WTC11 (cell line): ENCODE measurements at regions not wholly inside any gene's neighbourhood (a gene's known extent, or its start where the extent isn't known, plus 50 kb on each side); places are given as distances from the start of the nearest gene placed in this dataset.

Experiments used
- ATAC-seq: fragments of 200-7000 bp; cut with Tn5 transposase; 2 replicates; pipeline ENCODE4 v1.10.0; 2021; ENCODE audit warnings: mild to moderate bottlenecking, moderate library complexity
- CTCF ChIA-PET: fragments of 300-600 bp; sonication (Branson Sonifier 250); formaldehyde crosslinking; loops from one replicate; lab custom pipeline; 2021; ENCODE audit warnings: antibody characterized with exemption; lab: Charles Lee
- POLR2A ChIA-PET: fragments of 350-600 bp; sonication (Branson Sonifier 250); formaldehyde crosslinking; loops from one replicate; lab custom pipeline; 2021; ENCODE audit warnings: antibody characterized with exemption; lab: Charles Lee
- DNase-seq: peaks from one replicate; pipeline ENCODE4 v3.0.0; 2021; ENCODE audit warnings: low spot score
- H3K27ac Mint-ChIP-seq: 2 replicates; pipeline ENCODE4 v1.8.0; 2021; ENCODE audit warnings: mixed read lengths
- H3K27me3 Mint-ChIP-seq: 2 replicates; pipeline ENCODE4 v1.8.0; 2021; ENCODE audit warnings: low read depth, mild to moderate bottlenecking, moderate library complexity, mixed read lengths
- H3K36me3 Mint-ChIP-seq: 2 replicates; pipeline ENCODE4 v1.8.0; 2021; ENCODE audit warnings: mixed read lengths
- H3K4me1 Mint-ChIP-seq: 2 replicates; pipeline ENCODE4 v1.8.0; 2022; ENCODE audit warnings: mixed read lengths
- H3K4me3 Mint-ChIP-seq: 2 replicates; pipeline ENCODE4 v1.8.0; 2021; ENCODE audit warnings: mild to moderate bottlenecking, moderate library complexity, mixed read lengths
- H3K9me3 Mint-ChIP-seq: 2 replicates; pipeline ENCODE4 v1.8.0; 2021; ENCODE audit warnings: mixed read lengths
- AFF4 ChIP-seq: sonication (generic); formaldehyde crosslinking; IDR thresholded peaks from 2 replicates; pipeline ENCODE4 v1.8.1; 2023; ENCODE audit warnings: mild to moderate bottlenecking, missing genetic modification reagents, borderline replicate concordance
- CREM ChIP-seq: sonication (generic); formaldehyde crosslinking; IDR thresholded peaks from 2 replicates; pipeline ENCODE4 v1.8.1; 2022; ENCODE audit warnings: mild to moderate bottlenecking, missing genetic modification reagents, moderate library complexity
- ERG ChIP-seq: fragments of 250-450 bp; sonication (Bioruptor Pico); IDR thresholded peaks from 2 replicates; pipeline ENCODE4 v1.8.0; 2021; ENCODE audit warnings: mild to moderate bottlenecking
- GRHL2 ChIP-seq: fragments of 250-450 bp; sonication (Bioruptor Pico); IDR thresholded peaks from 2 replicates; pipeline ENCODE4 v1.8.0; 2022; ENCODE audit warnings: mild to moderate bottlenecking, moderate library complexity; ENCODE audit not compliant: insufficient replicate concordance, severe bottlenecking
- JAZF1 ChIP-seq: fragments of 250-450 bp; sonication (Bioruptor Pico); IDR thresholded peaks from 2 replicates; pipeline ENCODE4 v1.9.0; 2021; ENCODE audit warnings: moderate library complexity, mild to moderate bottlenecking, inconsistent platforms
- MLX ChIP-seq: sonication (generic); formaldehyde crosslinking; IDR thresholded peaks from 2 replicates; pipeline ENCODE4 v1.8.1; 2023; ENCODE audit warnings: mild to moderate bottlenecking, missing genetic modification reagents, moderate library complexity
- MXD4 ChIP-seq: fragments of 250-450 bp; sonication (Bioruptor Pico); IDR thresholded peaks from 2 replicates; pipeline ENCODE4 v1.8.0; 2021; ENCODE audit warnings: mild to moderate bottlenecking, moderate library complexity, borderline replicate concordance
- NR1H2 ChIP-seq: sonication (generic); formaldehyde crosslinking; IDR thresholded peaks from 2 replicates; pipeline ENCODE4 v1.9.0; 2021; ENCODE audit warnings: mild to moderate bottlenecking, moderate library complexity, missing genetic modification reagents
- PRDM15 ChIP-seq: sonication (generic); formaldehyde crosslinking; IDR thresholded peaks from 2 replicates; pipeline ENCODE4 v1.8.0; 2022; ENCODE audit warnings: missing genetic modification reagents
- SMAD4 ChIP-seq: sonication (generic); formaldehyde crosslinking; IDR thresholded peaks from 2 replicates; pipeline ENCODE4 v1.8.0; 2022; ENCODE audit warnings: mild to moderate bottlenecking, missing genetic modification reagents
- TCF7 ChIP-seq: sonication (generic); formaldehyde crosslinking; IDR thresholded peaks from 2 replicates; pipeline ENCODE4 v1.8.0; 2022; ENCODE audit warnings: mild to moderate bottlenecking, low read depth, missing genetic modification reagents, moderate library complexity
- TP53 ChIP-seq: sonication (generic); formaldehyde crosslinking; IDR thresholded peaks from 2 replicates; pipeline ENCODE4 v1.8.1; 2023; ENCODE audit warnings: mild to moderate bottlenecking, missing genetic modification reagents
- ZMAT4 ChIP-seq: fragments of 250-450 bp; sonication (Bioruptor Pico); IDR thresholded peaks from 2 replicates; pipeline ENCODE4 v1.9.0; 2021; ENCODE audit warnings: mild to moderate bottlenecking
- ZNF232 ChIP-seq: sonication (generic); formaldehyde crosslinking; IDR thresholded peaks from 2 replicates; pipeline ENCODE4 v1.8.0; 2022; ENCODE audit warnings: mild to moderate bottlenecking, missing genetic modification reagents
- ZNF263 ChIP-seq: sonication (generic); formaldehyde crosslinking; IDR thresholded peaks from 2 replicates; pipeline ENCODE4 v1.8.1; 2022; ENCODE audit warnings: low read depth, mild to moderate bottlenecking, moderate library complexity, missing genetic modification reagents
- TF ChIP-seq, protein P1 (sequence below): fragments of 200-600 bp; IDR thresholded peaks from 2 replicates; pipeline ENCODE4 v1.8.0; 2022; ENCODE audit warnings: antibody characterized with exemption
- TF ChIP-seq, protein P2 (sequence below): sonication (generic); formaldehyde crosslinking; conservative IDR thresholded peaks from 2 replicates; pipeline ENCODE4 v1.8.1; 2022; ENCODE audit warnings: mild to moderate bottlenecking, missing genetic modification reagents
- TF ChIP-seq, protein P3 (sequence below): sonication (generic); formaldehyde crosslinking; IDR thresholded peaks from 2 replicates; pipeline ENCODE4 v1.8.1; 2022; ENCODE audit warnings: missing genetic modification reagents, borderline replicate concordance

- TF ChIP-seq, protein P1, sequence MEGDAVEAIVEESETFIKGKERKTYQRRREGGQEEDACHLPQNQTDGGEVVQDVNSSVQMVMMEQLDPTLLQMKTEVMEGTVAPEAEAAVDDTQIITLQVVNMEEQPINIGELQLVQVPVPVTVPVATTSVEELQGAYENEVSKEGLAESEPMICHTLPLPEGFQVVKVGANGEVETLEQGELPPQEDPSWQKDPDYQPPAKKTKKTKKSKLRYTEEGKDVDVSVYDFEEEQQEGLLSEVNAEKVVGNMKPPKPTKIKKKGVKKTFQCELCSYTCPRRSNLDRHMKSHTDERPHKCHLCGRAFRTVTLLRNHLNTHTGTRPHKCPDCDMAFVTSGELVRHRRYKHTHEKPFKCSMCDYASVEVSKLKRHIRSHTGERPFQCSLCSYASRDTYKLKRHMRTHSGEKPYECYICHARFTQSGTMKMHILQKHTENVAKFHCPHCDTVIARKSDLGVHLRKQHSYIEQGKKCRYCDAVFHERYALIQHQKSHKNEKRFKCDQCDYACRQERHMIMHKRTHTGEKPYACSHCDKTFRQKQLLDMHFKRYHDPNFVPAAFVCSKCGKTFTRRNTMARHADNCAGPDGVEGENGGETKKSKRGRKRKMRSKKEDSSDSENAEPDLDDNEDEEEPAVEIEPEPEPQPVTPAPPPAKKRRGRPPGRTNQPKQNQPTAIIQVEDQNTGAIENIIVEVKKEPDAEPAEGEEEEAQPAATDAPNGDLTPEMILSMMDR, result no peak
Measured at GRCh38 chr20:40946451-40946850, 82.2 kb upstream of the TOP1 start (continued).

- DNase-seq (no peak), ATAC-seq (no peak)
- peaks cover 3% of the 10 kb centered on the region for H3K9me3 Mint-ChIP-seq
- H3K4me3 Mint-ChIP-seq, result no peak overlapping the region
- ChIA-PET POLR2A (no interaction called here), CTCF (interaction anchor here (0.6 to 1.3 kb wide), 4 partner anchors 14 to 1914 kb away, joined by 3 to 4 read pairs (median 3); no protein-coding TSS in a partner anchor)
- no peaks in the 10 kb centered on the region; the same call in 1 of the 2 replicates for H3K36me3 Mint-ChIP-seq
- H3K27ac Mint-ChIP-seq, result no peak overlapping the region
- peaks cover 25% of the 10 kb centered on the region for H3K4me1 Mint-ChIP-seq
- peaks cover 6% of the 10 kb centered on the region for H3K27me3 Mint-ChIP-seq
- TF ChIP-seq MXD4 (CRISPR knock-in tag) (no peak), CREM (CRISPR knock-in tag) (no peak), NR1H2 (CRISPR knock-in tag) (no peak), ZNF232 (CRISPR knock-in tag) (no peak), TP53 (CRISPR knock-in tag) (no peak), PRDM15 (CRISPR knock-in tag) (no peak), ERG (CRISPR knock-in tag) (no peak), JAZF1 (CRISPR knock-in tag) (no peak), SMAD4 (CRISPR knock-in tag) (no peak), ZNF263 (CRISPR knock-in tag) (no peak), ZMAT4 (CRISPR knock-in tag) (no peak), GRHL2 (CRISPR knock-in tag) (no peak), MLX (CRISPR knock-in tag) (no peak), AFF4 (CRISPR knock-in tag) (no peak), TCF7 (CRISPR knock-in tag) (no peak)
- TF ChIP-seq, protein P2, sequence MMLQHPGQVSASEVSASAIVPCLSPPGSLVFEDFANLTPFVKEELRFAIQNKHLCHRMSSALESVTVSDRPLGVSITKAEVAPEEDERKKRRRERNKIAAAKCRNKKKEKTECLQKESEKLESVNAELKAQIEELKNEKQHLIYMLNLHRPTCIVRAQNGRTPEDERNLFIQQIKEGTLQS, result no peak
- TF ChIP-seq, protein P3, sequence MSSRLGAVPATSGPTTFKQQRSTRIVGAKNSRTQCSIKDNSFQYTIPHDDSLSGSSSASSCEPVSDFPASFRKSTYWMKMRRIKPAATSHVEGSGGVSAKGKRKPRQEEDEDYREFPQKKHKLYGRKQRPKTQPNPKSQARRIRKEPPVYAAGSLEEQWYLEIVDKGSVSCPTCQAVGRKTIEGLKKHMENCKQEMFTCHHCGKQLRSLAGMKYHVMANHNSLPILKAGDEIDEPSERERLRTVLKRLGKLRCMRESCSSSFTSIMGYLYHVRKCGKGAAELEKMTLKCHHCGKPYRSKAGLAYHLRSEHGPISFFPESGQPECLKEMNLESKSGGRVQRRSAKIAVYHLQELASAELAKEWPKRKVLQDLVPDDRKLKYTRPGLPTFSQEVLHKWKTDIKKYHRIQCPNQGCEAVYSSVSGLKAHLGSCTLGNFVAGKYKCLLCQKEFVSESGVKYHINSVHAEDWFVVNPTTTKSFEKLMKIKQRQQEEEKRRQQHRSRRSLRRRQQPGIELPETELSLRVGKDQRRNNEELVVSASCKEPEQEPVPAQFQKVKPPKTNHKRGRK (CRISPR knock-in tag), result no peak
- TF ChIP-seq, protein P1, result no peak
Measured at GRCh38 chr20:40948465-40949267, 80.0 kb upstream of the TOP1 start.
